GM23338 (cell line): ENCODE measurements at regions not wholly inside any gene's neighbourhood (a gene's known extent, or its start where the extent isn't known, plus 50 kb on each side); places are given as distances from the start of the nearest gene placed in this dataset.

ENCODE experiments used
- ATAC-seq: fragments of 200-7000 bp; cut with Tn5 transposase; 3 replicates; pipeline ENCODE4 v1.9.1; 2020
- DNase-seq: peaks from one replicate; pipeline ENCODE4 v3.0.0-alpha.2; 2015; ENCODE audit warnings: low spot score
- H2AFZ ChIP-seq: fragments of 200-600 bp; sonication (generic); 2 replicates; pipeline ENCODE4 v1.8.0; 2016; ENCODE audit warnings: antibody characterized with exemption, mild to moderate bottlenecking, moderate library complexity
- H3F3A ChIP-seq: fragments of 200-600 bp; sonication (generic); replicated peaks from 2 replicates; pipeline ENCODE4 v1.8.0; 2017; ENCODE audit warnings: antibody characterized with exemption, mixed run types, low read depth
- H3K27ac ChIP-seq: fragments of 200-600 bp; sonication (generic); 2 replicates; pipeline ENCODE4 v1.6.1; 2016; ENCODE audit warnings: low read depth
- H3K27me3 ChIP-seq: fragments of 200-600 bp; sonication (generic); 2 replicates; pipeline ENCODE4 v1.8.0; 2016; ENCODE audit warnings: mild to moderate bottlenecking, mixed run types, moderate library complexity; ENCODE audit not compliant: insufficient read depth
- H3K36me3 ChIP-seq: fragments of 200-600 bp; sonication (generic); 2 replicates; pipeline ENCODE4 v1.8.0; 2016; ENCODE audit warnings: mild to moderate bottlenecking; ENCODE audit not compliant: insufficient read depth
- H3K4me1 ChIP-seq: fragments of 200-600 bp; sonication (generic); 2 replicates; pipeline ENCODE4 v1.8.0; 2016; ENCODE audit warnings: mild to moderate bottlenecking, moderate library complexity; ENCODE audit not compliant: insufficient read depth
- H3K4me2 ChIP-seq: fragments of 200-600 bp; sonication (generic); 2 replicates; pipeline ENCODE4 v1.7.1; 2017; ENCODE audit warnings: mixed run types
- H3K4me3 ChIP-seq: fragments of 200-600 bp; sonication (generic); 2 replicates; pipeline ENCODE4 v1.6.1; 2016; ENCODE audit warnings: mixed run types
- H3K79me2 ChIP-seq: fragments of 200-600 bp; sonication (generic); replicated peaks from 2 replicates; pipeline ENCODE4 v1.8.0; 2017; ENCODE audit warnings: mild to moderate bottlenecking; ENCODE audit not compliant: insufficient read depth
- H3K9me2 ChIP-seq: fragments of 200-600 bp; sonication (generic); 2 replicates; pipeline ENCODE4 v1.8.0; 2017; ENCODE audit not compliant: insufficient read depth
- H4K20me1 ChIP-seq: fragments of 200-600 bp; sonication (generic); replicated peaks from 2 replicates; pipeline ENCODE4 v1.8.0; 2017; ENCODE audit warnings: mild to moderate bottlenecking; ENCODE audit not compliant: insufficient read depth
- H3K27ac Mint-ChIP-seq: 2 replicates; pipeline ENCODE4 v1.8.0; 2020; ENCODE audit warnings: inconsistent platforms, mild to moderate bottlenecking, moderate library complexity, mixed read lengths
- H3K27me3 Mint-ChIP-seq: 3 replicates; pipeline ENCODE4 v1.8.0; 2022; ENCODE audit warnings: low read depth, mild to moderate bottlenecking, moderate library complexity, mixed read lengths, inconsistent platforms; ENCODE audit not compliant: insufficient read depth, poor library complexity
- H3K36me3 Mint-ChIP-seq: 3 replicates; pipeline ENCODE4 v1.8.0; 2021; ENCODE audit warnings: low read depth, mild to moderate bottlenecking, inconsistent platforms, moderate library complexity, mixed read lengths
- H3K4me1 Mint-ChIP-seq: 3 replicates; pipeline ENCODE4 v1.8.0; 2020; ENCODE audit warnings: mild to moderate bottlenecking, inconsistent platforms, mixed read lengths
- H3K4me3 Mint-ChIP-seq: 3 replicates; pipeline ENCODE4 v1.8.0; 2021; ENCODE audit warnings: moderate library complexity, mild to moderate bottlenecking, inconsistent platforms, mixed read lengths
- H3K9me3 Mint-ChIP-seq: 3 replicates; pipeline ENCODE4 v1.8.0; 2020; ENCODE audit warnings: moderate library complexity, mild to moderate bottlenecking, inconsistent platforms, mixed read lengths
- CREB1 ChIP-seq: fragments of 250-450 bp; sonication (Bioruptor Pico); IDR thresholded peaks from 2 replicates; pipeline ENCODE4 v1.5.0; 2020; ENCODE audit warnings: low read depth, mild to moderate bottlenecking, moderate library complexity
- CTCF ChIP-seq, 2 experiments: fragments of 200-600 bp in 1 of 2; sonication (generic) in 1 of 2; conservative IDR thresholded peaks; 2 replicates each; pipeline versions ENCODE4 v1.5.1 to v1.6.1; 2016 to 2017; ENCODE audit warnings: antibody characterized with exemption in 2 of 2, low read depth in 2 of 2, mild to moderate bottlenecking in 2 of 2, moderate library complexity in 1 of 2
- ETS1 ChIP-seq: IDR thresholded peaks from 2 replicates; pipeline ENCODE4 v1.6.1; 2016; ENCODE audit warnings: antibody characterized with exemption
- EZH2 ChIP-seq: fragments of 200-600 bp; sonication (generic); IDR thresholded peaks from one replicate; pipeline ENCODE4 v1.8.0; 2017; ENCODE audit warnings: antibody characterized with exemption, mild to moderate bottlenecking, low read depth; ENCODE audit not compliant: unreplicated experiment
- EZH2phosphoT487 ChIP-seq: fragments of 200-600 bp; sonication (generic); IDR thresholded peaks from one replicate; pipeline ENCODE4 v1.8.1; 2018; ENCODE audit warnings: antibody characterized with exemption; ENCODE audit not compliant: unreplicated experiment
- JUNB ChIP-seq: IDR thresholded peaks from one replicate; pipeline ENCODE4 v1.6.1; 2016; ENCODE audit warnings: antibody characterized with exemption; ENCODE audit not compliant: unreplicated experiment
- NANOG ChIP-seq: IDR thresholded peaks from 2 replicates; pipeline ENCODE4 v1.6.1; 2016; ENCODE audit warnings: antibody characterized with exemption, borderline replicate concordance
- POLR2AphosphoS5 ChIP-seq: IDR thresholded peaks from 2 replicates; pipeline ENCODE4 v1.6.1; 2016; ENCODE audit warnings: antibody characterized with exemption, low read depth
- REST ChIP-seq: IDR thresholded peaks from one replicate; pipeline ENCODE4 v1.6.1; 2018; ENCODE audit warnings: antibody characterized with exemption; ENCODE audit not compliant: unreplicated experiment
- STAT1 ChIP-seq: IDR thresholded peaks from one replicate; pipeline ENCODE4 v1.6.1; 2016; ENCODE audit warnings: antibody characterized with exemption; ENCODE audit not compliant: unreplicated experiment
- ZNF331 ChIP-seq: fragments of 250-450 bp; sonication (Bioruptor Pico); IDR thresholded peaks from 2 replicates; pipeline ENCODE4 v1.5.0; 2020; ENCODE audit warnings: low read depth, mild to moderate bottlenecking, moderate library complexity

- TF ChIP-seq CTCF (conservative IDR thresholded peaks at IDR 0.05; ENCODE audit: low read depth in 2 of 2) (no peak), STAT1 (no peak), ETS1 (no peak), NANOG (no peak), EZH2 (no peak)
These were observed 246.8 kb upstream of the POU3F2 start (continued) for GRCh38 chr6:98587555-98587954.

GRCh38 chr6:98589536-98589935, 244.8 kb upstream of the POU3F2 start:
- DNase-seq, result no peak
- no peak overlapping the region for H3K27ac ChIP-seq
- TF ChIP-seq JUNB (no peak), ZNF331 (CRISPR knock-in tag) (no peak), ETS1 (no peak), EZH2phosphoT487 (no peak), REST (no peak), POLR2AphosphoS5 (no peak), NANOG (no peak), CREB1 (CRISPR knock-in tag) (no peak), EZH2 (no peak), STAT1 (no peak), CTCF (conservative IDR thresholded peaks at IDR 0.05; ENCODE audit: low read depth in 2 of 2) (no peak)

More at GRCh38 chr6:98589536-98589935, 244.8 kb upstream of the POU3F2 start:
- no peaks in the 10 kb centered on the region for H3K9me2 ChIP-seq
- Mint-ChIP-seq H3K4me3 (no peak overlapping the region), H3K9me3 (no peaks in the 10 kb centered on the region), H3K36me3 (no peaks in the 10 kb centered on the region), H3K27me3 (peaks cover 5% of the 10 kb centered on the region), H3K27ac (no peak overlapping the region), H3K4me1 (peaks cover 23% of the 10 kb centered on the region)
- no peak overlapping the region for H3K4me2 ChIP-seq
- H3K79me2 ChIP-seq, result no peaks in the 10 kb centered on the region
- no peaks in the 10 kb centered on the region for H4K20me1 ChIP-seq
- no peaks in the 10 kb centered on the region for H3F3A ChIP-seq
- H3K4me3 ChIP-seq, result no peak overlapping the region
- no peaks in the 10 kb centered on the region for H3K27me3 ChIP-seq
- peaks cover 30% of the 10 kb centered on the region for H3K4me1 ChIP-seq
- H3K36me3 ChIP-seq, result no peaks in the 10 kb centered on the region
- ATAC-seq, result no peak
- H2AFZ ChIP-seq, result no peak overlapping the region
